ENCODE measurements at regions not wholly inside any gene's neighbourhood (a gene's known extent, or its start where the extent isn't known, plus 50 kb on each side); places are given as distances from the start of the nearest gene placed in this dataset.

DNA sequence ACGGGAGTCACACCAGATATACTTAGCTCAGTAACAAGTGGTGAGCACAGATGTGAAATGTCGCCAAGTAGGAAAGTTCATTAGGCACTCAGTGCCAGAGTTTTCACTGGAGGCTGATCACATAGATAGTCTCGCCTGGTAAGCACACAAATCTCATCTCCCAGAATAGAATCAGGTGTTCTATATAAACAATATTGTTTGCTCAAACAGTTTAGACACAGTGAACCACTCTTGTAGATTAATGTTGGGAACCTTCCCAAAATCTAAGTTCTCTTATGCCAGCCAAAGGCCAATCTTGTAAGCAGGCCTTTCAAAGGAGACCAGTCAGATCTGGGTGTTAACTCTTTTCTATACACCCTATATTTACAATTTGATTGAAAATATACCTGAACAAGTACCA is 716.5 kb upstream of the GRM3 start:
- no peak for ATAC-seq (ENCODE audit: low FRiP score in 2 of 2)
- no peaks in the 10 kb centered on the region for H3K36me3 ChIP-seq
- H3K27me3 ChIP-seq: no peaks in the 10 kb centered on the region
- no peaks in the 10 kb centered on the region for H3K4me1 ChIP-seq
- 51 to 69% methylated on average over 3 of the region's 3 CpGs for WGBS, 2 donors
- TF ChIP-seq POLR2AphosphoS5 (IDR thresholded peaks at IDR 0.05): no peak
- TF ChIP-seq CTCF (IDR thresholded peaks at IDR 0.05): no peak
- no peak for TF ChIP-seq POLR2A (IDR thresholded peaks at IDR 0.05)
- TF ChIP-seq EP300 (IDR thresholded peaks at IDR 0.05): no peak
- DNase-seq: no peak
- H3K9me3 ChIP-seq: peaks cover 0 to 5% (median 2%) of the 10 kb centered on the region in 4 donors
- H3K4me3 ChIP-seq: no peak overlapping the region
- H3K27ac ChIP-seq: no peak overlapping the region

GRCh38 chr7:85924062-85924461 is 719.6 kb upstream of the GRM3 start:
- TF ChIP-seq EP300 (IDR thresholded peaks at IDR 0.05) (no peak), POLR2A (IDR thresholded peaks at IDR 0.05) (no peak), POLR2AphosphoS5 (IDR thresholded peaks at IDR 0.05) (no peak), CTCF (IDR thresholded peaks at IDR 0.05) (no peak)

GRCh38 chr7:85916016-85916415 is 727.7 kb upstream of the GRM3 start:
- Histone ChIP-seq H3K36me3 (no peaks in the 10 kb centered on the region), H3K27me3 (no peaks in the 10 kb centered on the region), H3K27ac (no peak overlapping the region), H3K4me1 (no peaks in the 10 kb centered on the region), H3K9me3 (no peaks in the 10 kb centered on the region), H3K4me3 (no peak overlapping the region)
- TF ChIP-seq EP300 (IDR thresholded peaks at IDR 0.05) (no peak), CTCF (IDR thresholded peaks at IDR 0.05) (no peak), POLR2AphosphoS5 (IDR thresholded peaks at IDR 0.05) (no peak), POLR2A (IDR thresholded peaks at IDR 0.05) (no peak)
- ATAC-seq (ENCODE audit: low FRiP score in 2 of 2) (no peak), DNase-seq (no peak)

More at GRCh38 chr7:85924062-85924461, 719.6 kb upstream of the GRM3 start:
- 67 to 80% methylated on average over 2 of the region's 2 CpGs for WGBS, 2 donors
- DNase-seq (no peak), ATAC-seq (ENCODE audit: low FRiP score in 2 of 2) (no peak)
- Histone ChIP-seq H3K4me1 (no peaks in the 10 kb centered on the region), H3K27ac (no peak overlapping the region), H3K4me3 (no peak overlapping the region), H3K36me3 (no peaks in the 10 kb centered on the region), H3K27me3 (no peaks in the 10 kb centered on the region), H3K9me3 (no peaks in the 10 kb centered on the region)

DNA sequence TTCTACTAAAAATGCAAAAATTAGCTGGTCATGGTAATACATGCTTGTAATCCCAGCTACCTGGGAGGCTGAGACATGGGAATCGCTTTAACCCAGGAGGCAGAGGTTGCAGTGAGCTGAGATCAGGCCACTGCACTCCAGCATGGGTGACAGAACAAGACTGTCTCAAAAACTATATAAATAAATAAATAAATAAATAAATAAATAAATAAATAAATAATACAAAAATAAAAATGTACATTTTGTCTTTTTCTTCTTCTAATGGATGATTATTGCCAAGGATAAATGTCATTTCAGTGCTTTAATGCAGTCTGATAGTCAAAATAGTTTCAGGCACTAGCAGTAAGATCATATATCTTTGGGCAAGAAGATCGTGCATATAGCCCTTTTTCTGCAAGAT is 727.6 kb upstream of the SEMA3D start:
- no peak for TF ChIP-seq POLR2AphosphoS5 (IDR thresholded peaks at IDR 0.05)
- no peak for TF ChIP-seq CTCF (IDR thresholded peaks at IDR 0.05)
- TF ChIP-seq POLR2A (IDR thresholded peaks at IDR 0.05): no peak
- no peak for TF ChIP-seq EP300 (IDR thresholded peaks at IDR 0.05)
- no peak overlapping the region for H3K27ac ChIP-seq
- no peak overlapping the region for H3K4me3 ChIP-seq
- ATAC-seq (ENCODE audit: low FRiP score in 2 of 2) (no peak), DNase-seq (no peak)
- no peaks in the 10 kb centered on the region for H3K9me3 ChIP-seq
- H3K4me1 ChIP-seq: no peaks in the 10 kb centered on the region
- WGBS, 2 donors: 78 to 88% methylated on average over 2 of the region's 2 CpGs
- H3K27me3 ChIP-seq: no peaks in the 10 kb centered on the region
- no peaks in the 10 kb centered on the region for H3K36me3 ChIP-seq

GRCh38 chr7:85908051-85908450 is 721.2 kb upstream of the SEMA3D start:
- Histone ChIP-seq H3K4me3 (no peak overlapping the region), H3K36me3 (no peaks in the 10 kb centered on the region), H3K27me3 (no peaks in the 10 kb centered on the region), H3K9me3 (no peaks in the 10 kb centered on the region), H3K27ac (no peak overlapping the region), H3K4me1 (no peaks in the 10 kb centered on the region)
- ATAC-seq (ENCODE audit: low FRiP score in 2 of 2) (no peak), DNase-seq (no peak)
- TF ChIP-seq CTCF (IDR thresholded peaks at IDR 0.05) (no peak), EP300 (IDR thresholded peaks at IDR 0.05) (no peak), POLR2AphosphoS5 (IDR thresholded peaks at IDR 0.05) (no peak), POLR2A (IDR thresholded peaks at IDR 0.05) (no peak)
- 58 to 72% methylated on average over 1 of the region's 1 CpG for WGBS, 2 donors
